22Rv1 (cell line): ENCODE measurements at regions not wholly inside any gene's neighbourhood (a gene's known extent, or its start where the extent isn't known, plus 50 kb on each side); places are given as distances from the start of the nearest gene placed in this dataset.

Experiments
- H3K27ac ChIP-seq: fragments of 450-650 bp; 2 replicates; pipeline ENCODE4 v1.5.1; 2017
- CTCF ChIP-seq: fragments of 450-650 bp; IDR thresholded peaks from 2 replicates; pipeline ENCODE4 v1.5.1; 2017; ENCODE audit warnings: mild to moderate bottlenecking
- ZFX ChIP-seq: fragments of 450-650 bp; IDR thresholded peaks from 2 replicates; pipeline ENCODE4 v1.6.1; 2017; ENCODE audit warnings: antibody characterized with exemption, borderline replicate concordance

GRCh38 chr5:98468188-98468869, 305.1 kb upstream of the RGMB start:
- no peak for TF ChIP-seq CTCF
- TF ChIP-seq ZFX: no peak
- H3K27ac ChIP-seq: no peak overlapping the region

GRCh38 chr5:98470747-98471146, 302.7 kb upstream of the RGMB start:
- TF ChIP-seq ZFX (no peak), CTCF (no peak)
- H3K27ac ChIP-seq: no peak overlapping the region

- TF ChIP-seq CTCF: no peak
- no peak for TF ChIP-seq ZFX
- no peak overlapping the region for H3K27ac ChIP-seq
These were observed 302.0 kb upstream of the RGMB start for GRCh38 chr5:98471458-98471857.

- TF ChIP-seq CTCF (no peak), ZFX (no peak)
- no peak overlapping the region for H3K27ac ChIP-seq
These were observed 299.2 kb upstream of the RGMB start for GRCh38 chr5:98474216-98474615.

- no peak overlapping the region for H3K27ac ChIP-seq
- TF ChIP-seq CTCF (no peak), ZFX (no peak)
These were observed 298.7 kb upstream of the RGMB start for GRCh38 chr5:98474782-98475181.

GRCh38 chr5:98482321-98483300, 290.9 kb upstream of the RGMB start:
- no peak overlapping the region for H3K27ac ChIP-seq
- TF ChIP-seq CTCF (no peak), ZFX (no peak)

- no peak for TF ChIP-seq ZFX
- no peak for TF ChIP-seq CTCF
- no peak overlapping the region for H3K27ac ChIP-seq
These were observed 290.2 kb upstream of the RGMB start for GRCh38 chr5:98483301-98483685.
